NB4 (cell line): ENCODE measurements at regions not wholly inside any gene's neighbourhood (a gene's known extent, or its start where the extent isn't known, plus 50 kb on each side); places are given as distances from the start of the nearest gene placed in this dataset.
A peak's percentile ranks its signal among the peaks of the same experiment; 100 is the strongest.

ENCODE experiments used
- DNase-seq: peaks from one replicate; pipeline ENCODE4 v3.0.0; 2010; ENCODE audit warnings: low read depth
- H3K4me3 ChIP-seq: one replicate; pipeline ENCODE4 v1.5.1; 2011; ENCODE audit warnings: mild to moderate bottlenecking, low read depth, low read length, moderate library complexity
- MYC ChIP-seq: IDR thresholded peaks from 2 replicates; pipeline ENCODE4 v1.6.1; 2011; ENCODE audit warnings: low read depth, low read length
- POLR2A ChIP-seq: IDR thresholded peaks from 2 replicates; pipeline ENCODE4 v1.6.1; 2011; ENCODE audit warnings: mild to moderate bottlenecking; ENCODE audit not compliant: insufficient read length; ENCODE audit errors: extremely low read depth
- TF ChIP-seq, protein P1 (sequence below): IDR thresholded peaks from 2 replicates; pipeline ENCODE4 v1.6.1; 2011; ENCODE audit warnings: low read depth, low read length
- TF ChIP-seq, protein P2 (sequence below): IDR thresholded peaks from one replicate; pipeline ENCODE4 v1.5.1; 2012; ENCODE audit warnings: low read depth, low read length

DNA sequence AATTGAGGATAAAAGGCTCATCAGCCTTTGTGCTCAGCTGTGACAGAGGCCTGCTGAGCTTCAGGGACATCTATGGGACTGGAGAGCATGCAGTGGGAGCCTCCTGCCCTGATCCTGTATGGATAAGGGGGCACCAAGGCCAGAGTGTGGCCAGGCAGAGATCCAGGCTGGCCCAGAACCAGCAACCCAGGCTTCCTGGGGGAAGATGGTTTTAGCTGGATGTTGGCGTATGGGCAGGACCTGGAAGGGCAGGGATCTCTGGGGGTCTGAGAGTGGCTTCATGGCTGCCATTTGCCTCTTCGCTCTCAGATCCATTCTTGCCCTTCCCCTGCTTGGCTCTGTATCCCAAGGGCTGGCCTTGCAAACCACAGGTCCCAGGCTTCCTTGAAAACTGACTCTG, 169.9 kb downstream of the MACROH2A1 start:
- no peak overlapping the region for H3K4me3 ChIP-seq
- TF ChIP-seq, protein P1, sequence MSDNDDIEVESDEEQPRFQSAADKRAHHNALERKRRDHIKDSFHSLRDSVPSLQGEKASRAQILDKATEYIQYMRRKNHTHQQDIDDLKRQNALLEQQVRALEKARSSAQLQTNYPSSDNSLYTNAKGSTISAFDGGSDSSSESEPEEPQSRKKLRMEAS, result no peak
- TF ChIP-seq POLR2A (no peak), MYC (no peak)
- TF ChIP-seq, protein P2, sequence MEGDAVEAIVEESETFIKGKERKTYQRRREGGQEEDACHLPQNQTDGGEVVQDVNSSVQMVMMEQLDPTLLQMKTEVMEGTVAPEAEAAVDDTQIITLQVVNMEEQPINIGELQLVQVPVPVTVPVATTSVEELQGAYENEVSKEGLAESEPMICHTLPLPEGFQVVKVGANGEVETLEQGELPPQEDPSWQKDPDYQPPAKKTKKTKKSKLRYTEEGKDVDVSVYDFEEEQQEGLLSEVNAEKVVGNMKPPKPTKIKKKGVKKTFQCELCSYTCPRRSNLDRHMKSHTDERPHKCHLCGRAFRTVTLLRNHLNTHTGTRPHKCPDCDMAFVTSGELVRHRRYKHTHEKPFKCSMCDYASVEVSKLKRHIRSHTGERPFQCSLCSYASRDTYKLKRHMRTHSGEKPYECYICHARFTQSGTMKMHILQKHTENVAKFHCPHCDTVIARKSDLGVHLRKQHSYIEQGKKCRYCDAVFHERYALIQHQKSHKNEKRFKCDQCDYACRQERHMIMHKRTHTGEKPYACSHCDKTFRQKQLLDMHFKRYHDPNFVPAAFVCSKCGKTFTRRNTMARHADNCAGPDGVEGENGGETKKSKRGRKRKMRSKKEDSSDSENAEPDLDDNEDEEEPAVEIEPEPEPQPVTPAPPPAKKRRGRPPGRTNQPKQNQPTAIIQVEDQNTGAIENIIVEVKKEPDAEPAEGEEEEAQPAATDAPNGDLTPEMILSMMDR, result no peak
- DNase-seq, result no peak

DNA sequence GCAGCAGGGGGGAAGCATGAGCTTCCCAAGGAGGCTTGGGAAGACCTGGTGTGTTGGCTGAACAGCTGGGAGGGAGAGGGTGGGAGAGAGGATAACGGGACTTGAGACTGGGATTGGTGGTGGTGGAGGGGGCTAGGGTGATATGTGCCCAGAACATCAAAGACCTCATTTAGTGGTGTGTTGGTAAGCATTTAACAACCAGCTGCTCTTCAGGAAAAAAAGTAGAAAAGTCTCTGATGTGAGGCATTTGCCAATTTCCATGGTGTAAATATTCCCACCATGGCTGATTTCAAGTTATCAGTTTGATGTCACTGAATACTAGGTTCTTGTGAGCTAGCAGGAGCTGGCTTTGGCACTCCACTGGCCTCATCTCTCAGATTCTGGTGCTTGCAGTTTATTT, 170.8 kb downstream of the MACROH2A1 start:
- H3K4me3 ChIP-seq, result no peak overlapping the region
- TF ChIP-seq POLR2A (no peak), MYC (no peak)
- TF ChIP-seq, protein P2, result no peak
- TF ChIP-seq, protein P1, result no peak
- DNase-seq, result no peak

DNA sequence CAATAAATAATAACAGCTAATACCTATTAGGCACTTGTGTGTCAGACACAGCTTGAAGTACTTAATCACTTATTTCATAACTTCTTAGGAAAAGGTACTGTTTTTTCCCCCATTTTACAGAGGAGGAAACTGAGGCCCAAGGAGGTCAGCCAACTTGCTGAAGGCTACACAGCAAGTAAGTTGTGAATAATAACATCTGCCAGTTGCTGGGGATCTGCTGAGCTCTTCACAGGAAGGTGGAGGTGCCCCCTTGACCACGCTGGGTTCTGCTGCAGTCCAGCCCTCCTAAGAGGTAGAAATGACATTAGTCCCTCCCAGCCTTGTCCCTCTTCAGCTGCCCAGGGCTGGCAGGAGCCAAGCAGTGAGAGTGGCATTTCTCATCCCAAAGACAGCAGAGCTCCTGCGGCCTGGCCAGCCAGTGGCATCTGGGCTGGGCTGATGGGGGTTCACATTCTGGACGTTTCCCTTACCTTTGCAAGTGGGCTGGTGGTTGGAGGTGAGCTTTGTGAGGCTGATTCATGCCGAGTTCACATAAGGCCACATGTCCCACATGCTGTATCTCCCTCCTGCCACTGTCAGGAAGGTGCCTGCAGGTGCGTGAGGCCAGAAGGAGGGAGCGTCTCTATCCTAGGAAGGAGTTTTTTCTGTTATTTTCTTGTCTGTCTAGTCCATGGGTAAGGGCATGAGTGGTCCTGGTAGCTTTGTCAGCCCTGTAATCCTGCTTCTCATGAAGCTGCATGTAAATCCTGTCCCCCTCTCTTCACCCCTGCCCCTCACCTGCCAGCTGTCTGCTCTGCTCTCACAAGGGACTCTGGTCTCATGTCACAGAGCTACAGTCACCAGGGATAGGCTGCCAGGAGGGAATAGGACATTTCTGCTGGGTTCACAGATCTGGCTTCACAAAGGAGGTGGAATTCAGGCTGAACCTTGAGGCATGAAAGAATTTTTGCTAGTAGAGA, 171.7 kb downstream of the MACROH2A1 start:
- no peak overlapping the region for H3K4me3 ChIP-seq
- TF ChIP-seq, protein P1, result no peak
- TF ChIP-seq, protein P2, result no peak
- no peak for TF ChIP-seq POLR2A
- TF ChIP-seq MYC, result no peak
- no peak for DNase-seq

DNA sequence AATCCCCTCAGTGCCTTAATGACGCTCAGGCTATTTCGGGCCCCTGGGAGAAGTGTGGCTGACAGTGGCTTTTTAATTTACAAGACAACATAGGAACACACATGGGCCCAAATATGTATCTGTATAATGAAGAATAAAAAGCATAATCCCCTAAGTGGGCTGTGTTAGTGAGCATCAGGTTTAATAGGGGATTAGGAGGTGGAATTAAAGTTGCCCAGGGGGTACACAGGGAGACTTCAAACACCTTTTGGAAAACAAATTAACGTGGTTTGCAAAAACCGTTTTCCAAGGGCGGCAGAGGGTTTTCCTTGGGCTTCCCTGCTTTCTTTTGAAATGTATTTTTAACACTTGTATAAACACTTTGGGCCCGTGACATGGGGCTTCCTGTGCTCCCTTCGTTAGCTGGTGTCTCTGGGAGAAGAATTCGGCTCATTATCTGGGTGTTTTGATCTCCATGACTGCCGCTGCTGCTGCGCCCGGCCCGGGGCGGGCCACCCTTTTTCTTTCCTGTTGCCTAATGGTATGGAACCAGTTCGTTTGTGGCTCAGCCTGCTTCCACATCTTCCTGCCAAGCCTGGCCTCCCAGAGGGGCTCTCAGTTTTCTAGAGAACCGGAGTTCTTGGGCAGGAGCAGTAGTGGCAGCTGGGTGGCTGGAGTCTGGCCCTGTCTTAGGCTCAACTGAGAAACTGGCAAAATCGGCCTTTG, 173.0 kb downstream of the MACROH2A1 start:
- TF ChIP-seq POLR2A (no peak), MYC (no peak)
- TF ChIP-seq, protein P1, result no peak
- TF ChIP-seq, protein P2, result no peak
- peak; percentile 75 for DNase-seq
- H3K4me3 ChIP-seq, result no peak overlapping the region

DNA sequence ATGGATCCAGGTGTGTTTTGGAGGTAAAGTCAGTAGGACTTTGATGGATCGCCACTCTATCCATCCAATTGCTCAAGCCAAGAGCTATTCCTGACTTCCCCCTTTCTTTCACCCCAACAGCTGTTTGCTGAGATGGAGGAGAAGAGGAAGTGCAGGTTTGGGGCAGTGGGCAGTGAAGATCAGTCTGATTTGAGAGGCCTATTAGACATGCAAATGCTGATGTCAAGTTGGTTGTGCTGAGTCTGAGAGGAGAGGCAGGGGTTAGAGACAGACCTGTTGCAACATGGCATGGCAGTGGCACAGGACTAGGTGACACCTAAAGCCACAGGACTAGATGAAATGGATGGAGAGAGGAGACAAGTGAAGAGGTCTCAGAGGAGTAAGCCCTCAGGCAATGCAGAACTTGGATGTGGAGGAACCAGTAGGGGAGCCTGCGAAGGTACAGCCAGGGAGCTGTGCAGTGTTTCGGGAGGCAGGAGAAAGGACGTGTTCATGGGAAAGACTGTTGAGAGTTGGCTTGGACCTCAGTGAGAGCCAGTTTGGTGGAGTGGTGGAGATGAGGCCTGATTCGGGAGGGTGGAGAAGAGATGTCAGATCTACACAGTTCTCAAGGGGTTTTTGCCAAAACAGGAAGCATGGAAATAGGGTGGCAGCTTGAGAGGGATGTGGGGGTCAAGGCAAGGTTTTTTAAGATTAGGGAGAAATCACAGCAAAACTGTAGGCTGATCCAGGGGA, 175.0 kb downstream of the MACROH2A1 start:
- TF ChIP-seq POLR2A, result no peak
- TF ChIP-seq MYC, result no peak
- TF ChIP-seq, protein P2, result no peak
- TF ChIP-seq, protein P1, result no peak
- H3K4me3 ChIP-seq, result no peak overlapping the region
- DNase-seq, result peak; percentile 75
